ENCODE measurements at regions not wholly inside any gene's neighbourhood (a gene's known extent, or its start where the extent isn't known, plus 50 kb on each side); places are given as distances from the start of the nearest gene placed in this dataset.
"Not testable (repeated sequence)": the region's sequence is repeated elsewhere in the genome, so short reads cannot be mapped to it uniquely, and the experiment has no call there.

DNA sequence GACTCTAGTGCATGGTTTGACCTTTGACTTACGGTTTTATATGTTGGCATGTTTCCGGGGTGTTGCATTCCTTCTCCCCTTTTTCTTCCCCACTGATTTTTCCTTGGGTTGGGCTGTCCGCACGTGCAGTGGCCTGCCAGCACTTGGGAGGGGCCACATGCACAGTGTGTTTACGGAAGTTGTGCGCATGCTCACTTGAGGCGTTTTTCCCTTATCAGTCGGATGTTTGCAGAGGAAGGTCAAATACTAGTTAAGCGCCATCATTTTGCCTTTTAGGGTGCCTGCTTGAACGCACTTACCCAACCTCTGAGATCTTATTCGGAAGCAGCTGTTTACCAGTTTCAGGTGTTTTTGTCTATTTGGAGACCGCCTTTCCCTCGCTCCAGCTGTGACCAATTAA lies 653.9 kb upstream of the AADAT start:
- no peak for DNase-seq (ENCODE audit: low read depth in 4 of 4, low spot score in 3 of 4)

DNA sequence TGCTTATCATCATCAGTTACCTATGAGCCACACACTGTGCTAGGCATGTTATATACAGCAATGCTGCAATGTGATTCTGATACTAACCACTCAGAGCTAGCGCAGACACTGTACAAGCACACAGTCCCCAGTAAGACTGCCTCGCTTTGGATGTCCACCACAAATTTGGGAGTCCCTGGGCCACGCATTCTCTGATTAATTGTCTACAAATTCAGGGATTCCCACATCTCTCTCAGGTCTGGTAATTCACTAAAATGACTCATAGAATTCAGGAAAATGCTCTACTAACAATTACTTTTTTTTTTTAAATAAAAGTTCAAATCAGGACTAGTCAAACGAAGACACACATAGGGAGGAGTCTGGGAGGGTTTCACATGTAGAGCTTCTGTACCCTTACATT lies 652.1 kb upstream of the AADAT start:
- no peak for DNase-seq (ENCODE audit: low read depth in 4 of 4, low spot score in 3 of 4)

DNA sequence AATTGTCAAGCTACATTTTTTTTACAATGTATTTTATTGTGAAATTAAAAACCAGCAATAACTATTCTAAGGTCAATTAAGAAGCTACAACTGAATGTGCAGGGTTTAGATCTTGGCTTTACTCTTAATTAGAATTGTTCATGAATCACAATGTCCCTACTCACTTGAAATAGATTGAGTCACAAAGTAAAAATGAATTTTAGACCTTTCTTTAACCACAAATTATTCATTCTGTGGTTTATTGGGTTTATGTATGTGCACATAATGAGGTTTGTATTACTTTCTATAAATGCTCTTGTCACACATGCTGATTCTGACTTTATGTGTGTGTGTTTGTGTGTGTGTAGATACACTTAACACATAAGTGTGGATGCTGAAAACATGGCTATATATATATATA lies 647.0 kb upstream of the AADAT start:
- DNase-seq (ENCODE audit: low read depth in 4 of 4, low spot score in 3 of 4): no peak

DNA sequence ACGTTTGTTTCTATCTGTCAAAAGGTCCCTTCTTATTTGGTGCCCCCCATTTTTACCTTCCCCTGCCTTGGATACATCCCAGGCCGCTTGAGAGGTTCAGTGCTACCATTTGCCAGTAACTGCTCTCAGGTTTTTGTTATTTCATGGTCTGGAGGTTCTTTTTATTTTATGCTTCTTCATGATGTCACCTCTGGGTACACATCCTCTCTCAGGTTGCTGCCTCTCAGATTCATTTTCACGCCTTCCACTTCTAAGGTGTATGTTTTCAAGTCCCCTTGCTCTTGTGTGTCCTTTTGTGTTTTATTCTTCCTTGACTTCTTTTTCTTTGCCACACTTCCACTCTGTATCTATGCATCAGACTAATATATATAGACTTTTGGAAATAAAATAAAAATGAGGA lies 640.1 kb upstream of the AADAT start:
- no peak for DNase-seq (ENCODE audit: low read depth in 4 of 4, low spot score in 3 of 4)

DNA sequence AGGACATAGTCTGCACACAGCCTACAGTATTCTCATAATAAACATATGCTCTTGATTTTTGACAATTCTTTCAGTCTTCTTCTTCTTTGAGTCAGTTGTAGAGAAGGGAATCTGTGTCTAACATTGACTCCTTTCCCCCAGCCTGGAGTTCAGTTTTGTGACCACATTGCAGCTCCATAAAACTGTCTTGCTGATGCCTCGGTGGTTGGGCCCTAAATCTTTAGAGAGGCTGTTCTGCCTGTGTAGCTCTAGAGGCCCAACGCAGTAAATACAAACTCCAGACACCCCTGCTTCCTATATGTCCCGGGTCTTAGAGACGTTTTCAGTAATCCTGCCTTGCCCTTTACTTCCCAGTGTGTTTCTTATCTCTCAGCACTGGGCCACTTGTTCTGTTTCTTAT lies 639.5 kb upstream of the AADAT start:
- peak; percentile 3 to 15 (median 6) for DNase-seq (ENCODE audit: low read depth in 4 of 4, low spot score in 3 of 4)

DNA sequence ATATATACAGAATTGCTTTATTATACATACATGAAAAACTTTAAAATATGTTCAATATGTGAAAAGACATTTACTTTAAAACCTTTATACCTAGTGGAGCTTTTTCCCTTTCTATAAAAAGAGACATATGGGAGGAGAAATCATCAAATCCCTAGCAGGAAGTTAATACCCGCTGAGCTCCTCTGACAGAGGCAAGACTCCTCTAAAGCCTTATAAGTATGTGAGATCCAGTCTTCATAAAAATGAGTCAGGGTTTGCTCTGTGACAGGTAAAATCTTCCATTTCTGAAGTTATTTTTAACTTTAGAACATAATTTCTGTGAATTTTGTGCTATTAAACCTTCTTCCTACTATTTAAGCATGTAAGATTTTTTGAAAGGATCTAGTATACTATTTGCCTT lies 634.4 kb upstream of the AADAT start:
- DNase-seq (ENCODE audit: low read depth in 4 of 4, low spot score in 3 of 4): no peak

DNA sequence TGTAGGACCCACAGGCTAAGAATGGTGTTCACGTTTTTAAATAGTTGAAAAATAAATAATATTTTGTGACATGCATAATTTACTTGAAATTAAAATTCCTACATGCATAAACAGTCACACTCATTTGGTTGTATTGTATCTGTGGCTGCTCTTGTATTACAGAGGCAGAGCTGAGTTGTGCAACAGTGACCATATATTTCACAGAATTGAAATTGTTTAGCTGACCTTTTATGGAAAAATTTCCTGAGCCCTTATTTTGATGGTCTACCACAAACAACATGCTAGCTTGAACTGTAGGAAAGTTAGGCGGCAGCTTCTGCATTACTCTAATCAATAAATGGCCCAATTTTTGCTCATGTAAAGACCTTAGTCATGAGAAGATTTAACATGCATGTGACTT lies 633.4 kb upstream of the AADAT start:
- no peak for DNase-seq (ENCODE audit: low read depth in 4 of 4, low spot score in 3 of 4)

DNA sequence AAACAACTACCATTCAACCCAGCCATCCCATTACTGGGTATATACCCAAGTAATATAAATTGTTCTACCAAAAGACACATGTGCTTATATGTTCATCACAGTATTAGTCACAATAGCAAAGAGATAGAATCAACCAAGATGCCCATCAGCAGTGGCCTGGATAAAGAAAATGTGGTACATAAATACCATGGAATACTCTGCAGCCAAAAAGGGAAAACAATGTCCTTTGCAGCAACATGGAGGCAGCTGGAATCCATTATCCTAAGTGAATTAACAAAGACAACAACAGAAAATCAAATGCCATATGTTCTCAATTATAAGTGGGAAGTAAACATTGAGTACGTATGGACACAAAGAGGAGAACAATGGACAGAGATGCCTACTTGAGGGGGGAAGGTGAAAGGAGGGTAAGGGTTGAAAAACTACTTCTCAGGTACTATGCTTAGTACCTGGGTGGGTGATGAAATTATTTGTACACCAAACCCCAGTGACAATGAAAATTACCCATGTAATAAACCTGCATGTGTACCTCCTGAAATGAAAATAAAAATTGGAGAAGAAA lies 632.1 kb upstream of the AADAT start:
- DNase-seq (ENCODE audit: low read depth in 4 of 4, low spot score in 3 of 4): no peak

DNA sequence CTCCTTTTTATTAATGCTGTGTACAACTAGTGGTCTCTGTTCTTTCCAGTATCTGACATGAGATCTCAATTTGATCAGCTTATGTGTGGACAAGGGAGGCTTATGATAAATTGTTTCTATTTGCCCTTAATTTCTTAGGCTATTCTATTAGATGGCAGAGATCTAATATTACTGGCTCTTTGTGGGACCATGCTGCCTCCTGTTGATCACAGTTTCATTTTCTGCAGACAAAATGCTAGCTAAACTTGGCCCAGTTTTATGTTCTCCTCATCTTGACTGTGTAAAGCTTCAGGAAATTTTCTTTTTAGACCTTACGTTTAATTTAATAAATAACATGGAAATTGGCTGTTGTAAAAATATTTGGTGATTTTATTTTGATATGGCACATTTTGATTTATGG lies 627.1 kb upstream of the AADAT start:
- DNase-seq (ENCODE audit: low read depth in 4 of 4, low spot score in 3 of 4): no peak

DNA sequence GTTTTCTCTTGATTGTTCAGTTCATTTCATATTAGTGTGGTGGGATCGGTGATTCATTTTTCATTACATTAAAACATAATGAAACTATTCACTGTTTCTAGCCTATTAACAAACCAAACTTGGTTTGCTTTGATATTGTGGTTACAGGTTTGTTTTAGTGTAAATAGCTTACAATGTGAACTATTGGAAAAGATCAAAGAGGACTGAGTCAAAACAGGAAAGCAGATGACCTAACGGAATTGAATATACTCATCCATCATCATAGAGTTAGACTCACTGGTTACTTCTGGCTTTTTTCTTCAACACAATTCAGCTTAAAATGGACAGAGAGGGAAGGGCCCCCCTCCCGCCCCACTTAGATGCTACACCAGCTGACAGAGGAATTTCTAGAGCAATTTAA lies 616.2 kb upstream of the AADAT start:
- DNase-seq (ENCODE audit: low read depth in 4 of 4, low spot score in 3 of 4): no peak

DNA sequence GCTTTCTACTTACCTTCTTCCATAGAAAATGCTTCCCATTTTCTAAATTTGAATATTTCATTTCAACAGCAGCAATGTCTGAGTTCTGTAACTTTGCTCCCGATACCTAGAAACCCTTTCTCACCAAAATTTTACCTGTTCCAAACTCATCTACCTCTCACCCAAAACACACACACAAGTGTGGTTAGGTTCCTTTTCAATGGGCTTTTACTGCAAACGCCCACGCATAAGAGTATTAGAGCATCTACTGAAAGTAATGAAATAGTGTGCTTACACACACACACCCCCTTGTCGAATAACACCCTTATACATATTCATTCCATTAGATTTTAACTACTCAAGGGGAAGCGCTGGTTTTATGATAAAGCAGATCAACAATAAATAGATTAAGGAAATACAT lies 610.3 kb upstream of the AADAT start:
- no peak for DNase-seq (ENCODE audit: low read depth in 4 of 4, low spot score in 3 of 4)

DNA sequence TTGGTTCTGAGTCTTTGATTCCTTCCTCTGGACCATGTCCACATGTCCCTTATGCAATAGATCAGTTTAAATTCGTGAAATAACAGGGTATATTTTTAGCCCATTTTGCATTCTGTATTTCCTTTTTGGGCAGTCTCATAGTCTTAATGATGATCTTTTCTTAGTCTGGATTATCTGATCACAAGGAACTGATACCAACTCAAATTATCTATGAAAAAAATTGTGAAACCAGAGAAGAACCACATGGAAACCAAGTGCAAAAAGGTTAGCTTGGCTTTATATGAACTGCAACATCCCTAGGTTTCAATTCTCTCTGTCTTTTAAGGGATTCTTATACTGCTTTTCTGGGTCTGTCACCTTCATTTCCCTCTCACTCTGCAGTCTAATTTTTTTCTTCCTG lies 608.6 kb upstream of the AADAT start:
- DNase-seq (ENCODE audit: low read depth in 4 of 4, low spot score in 3 of 4): no peak

DNA sequence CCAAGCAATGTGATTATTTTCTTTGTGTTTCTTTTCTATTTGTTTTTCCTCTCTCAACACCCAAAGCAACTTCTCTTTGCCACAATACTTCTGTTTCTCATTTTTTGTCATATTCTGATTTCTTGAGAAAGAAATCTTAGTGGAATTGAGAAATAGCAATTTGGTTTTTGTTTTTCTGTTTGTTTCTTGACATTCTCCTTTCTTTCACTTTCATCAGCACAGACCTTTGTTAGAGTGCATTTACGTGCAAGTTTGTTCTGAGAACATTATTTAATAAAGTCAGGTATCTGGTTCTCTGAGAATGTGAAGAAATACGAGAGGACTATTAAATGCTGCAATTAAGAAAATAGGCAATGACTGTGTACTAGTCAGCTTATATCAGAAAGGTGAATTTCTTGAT lies 608.1 kb upstream of the AADAT start:
- DNase-seq (ENCODE audit: low read depth in 4 of 4, low spot score in 3 of 4): no peak

DNA sequence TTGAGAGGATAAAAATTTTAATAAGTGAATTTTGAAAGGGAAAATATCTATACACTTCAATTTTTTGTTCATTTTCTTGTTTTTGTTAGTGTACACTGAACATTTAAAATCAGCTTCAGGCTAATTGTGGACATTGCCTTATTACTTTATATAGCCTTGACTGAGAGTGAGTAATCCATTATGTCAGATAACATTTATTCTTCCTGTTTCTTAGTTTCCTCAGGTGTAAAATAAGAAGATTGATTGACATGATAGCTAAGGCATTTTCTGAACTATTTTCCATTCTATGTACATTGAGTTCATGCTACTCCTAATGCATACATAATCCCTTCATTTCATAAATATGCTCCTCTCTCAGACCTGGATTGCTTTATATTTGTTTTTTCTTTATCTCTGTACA lies 607.3 kb upstream of the AADAT start:
- no peak for DNase-seq (ENCODE audit: low read depth in 4 of 4, low spot score in 3 of 4)

DNA sequence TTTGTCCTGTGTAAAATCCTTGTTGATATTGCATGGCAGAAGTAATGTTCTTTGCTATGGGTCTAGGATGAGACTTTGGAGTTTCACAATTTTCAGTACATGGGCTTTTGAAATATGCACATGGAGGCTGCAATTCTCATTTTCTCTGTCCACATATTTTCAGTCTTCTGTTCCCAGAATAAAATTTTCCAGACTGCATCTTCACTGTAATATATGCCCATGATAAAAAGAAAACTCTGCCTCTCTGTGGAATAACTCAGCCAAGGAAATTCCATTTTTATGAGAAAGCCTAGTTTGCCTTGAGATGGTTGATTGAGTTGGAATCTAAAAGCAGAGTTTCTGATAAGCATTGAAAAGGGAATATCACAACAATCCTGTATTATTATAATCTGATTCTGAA lies 601.4 kb upstream of the AADAT start:
- no peak for DNase-seq (ENCODE audit: low read depth in 4 of 4, low spot score in 3 of 4)

DNA sequence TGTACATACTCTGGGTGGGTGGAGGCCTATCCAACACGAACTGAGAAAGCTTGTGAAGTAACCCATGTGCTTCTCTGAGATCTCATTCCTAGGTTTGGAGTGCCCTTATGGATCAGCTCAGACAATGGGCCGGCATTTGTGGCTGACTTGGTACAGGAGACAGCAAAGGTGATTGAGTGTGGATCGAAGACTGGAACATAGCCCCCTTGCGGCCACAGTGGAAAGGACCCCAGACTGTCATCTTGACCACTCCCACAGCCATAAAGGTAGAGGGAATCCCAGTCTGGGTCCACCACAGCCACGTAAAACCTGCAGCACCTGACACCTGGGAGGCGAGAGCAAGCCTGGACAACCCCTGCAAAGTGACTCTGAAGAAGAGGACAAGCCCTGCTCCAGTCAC lies 598.0 kb upstream of the AADAT start:
- DNase-seq (ENCODE audit: low read depth in 4 of 4, low spot score in 3 of 4): no peak

DNA sequence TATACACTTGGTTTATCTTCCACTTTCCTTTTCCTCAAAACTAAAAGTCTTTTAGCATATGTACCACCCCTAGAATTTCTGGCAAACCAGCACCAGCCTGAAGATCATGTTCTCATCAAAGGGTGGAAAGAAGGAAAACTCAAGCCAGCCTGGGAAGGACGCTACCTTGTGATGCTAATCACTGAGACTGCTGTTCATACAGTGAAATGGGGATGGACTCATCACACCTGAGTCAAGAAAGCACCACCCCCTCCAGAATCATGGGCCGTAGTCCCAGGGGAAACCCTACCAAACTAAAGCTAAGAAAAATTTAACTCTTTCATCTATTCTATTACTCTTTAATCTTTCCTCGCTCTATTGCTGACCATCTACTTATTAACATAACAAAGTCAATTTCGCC lies 595.9 kb upstream of the AADAT start:
- not testable (repeated sequence) for DNase-seq (ENCODE audit: low read depth in 4 of 4, low spot score in 3 of 4)

DNA sequence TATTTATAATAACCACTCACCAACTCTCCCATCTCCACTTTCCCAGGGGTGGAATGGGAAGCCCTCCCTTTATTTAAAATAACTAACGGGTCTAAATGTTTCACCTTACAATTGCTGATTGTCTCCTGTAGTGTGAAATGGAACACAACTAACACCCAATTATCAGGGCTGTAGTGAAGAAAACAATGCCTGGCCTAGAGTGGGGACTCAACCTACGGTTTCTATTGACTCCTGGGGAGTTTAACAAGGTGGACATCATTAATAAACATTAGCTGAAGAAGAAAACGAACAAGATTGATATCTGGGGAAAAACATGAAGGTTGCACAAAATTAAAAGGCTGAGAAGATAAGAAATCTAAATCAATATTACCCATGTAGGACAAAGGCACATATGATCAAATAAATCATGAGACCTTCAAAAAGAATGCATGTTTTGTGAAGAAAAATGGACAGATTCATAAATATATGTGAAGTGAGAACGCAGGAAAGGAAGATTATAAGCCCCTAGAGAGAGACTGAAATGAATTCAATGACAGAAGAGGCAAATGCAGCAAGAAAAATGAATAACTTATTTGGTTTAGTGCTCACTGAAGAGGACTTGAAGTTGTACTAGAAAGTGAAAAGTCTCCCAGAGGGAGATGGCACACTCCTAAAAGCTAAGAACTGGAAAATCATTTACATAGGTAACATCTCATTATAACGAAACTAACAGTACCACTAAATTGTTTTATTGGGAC lies 593.0 kb upstream of the AADAT start:
- DNase-seq (ENCODE audit: low read depth in 4 of 4, low spot score in 3 of 4): no peak

DNA sequence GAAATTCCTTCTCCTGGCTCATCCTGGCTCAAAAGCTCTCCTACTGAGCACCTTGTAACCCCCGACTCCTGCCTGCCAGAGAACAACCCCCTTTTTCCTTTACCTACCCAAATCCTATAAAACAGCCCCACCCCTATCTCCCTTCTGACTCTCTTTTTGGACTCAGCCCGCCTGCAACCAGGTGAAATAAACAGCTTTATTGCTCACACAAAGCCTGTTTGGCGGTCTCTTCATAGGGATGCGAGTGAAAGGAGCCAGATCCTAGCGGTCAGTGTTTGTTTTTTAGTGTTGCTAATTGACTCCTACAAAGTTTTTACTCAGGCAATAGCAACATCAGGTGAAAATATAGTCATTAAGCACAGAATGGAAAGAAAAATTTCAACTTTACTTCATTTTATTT lies 592.3 kb upstream of the AADAT start:
- not testable (repeated sequence) for DNase-seq (ENCODE audit: low read depth in 4 of 4, low spot score in 3 of 4)

DNA sequence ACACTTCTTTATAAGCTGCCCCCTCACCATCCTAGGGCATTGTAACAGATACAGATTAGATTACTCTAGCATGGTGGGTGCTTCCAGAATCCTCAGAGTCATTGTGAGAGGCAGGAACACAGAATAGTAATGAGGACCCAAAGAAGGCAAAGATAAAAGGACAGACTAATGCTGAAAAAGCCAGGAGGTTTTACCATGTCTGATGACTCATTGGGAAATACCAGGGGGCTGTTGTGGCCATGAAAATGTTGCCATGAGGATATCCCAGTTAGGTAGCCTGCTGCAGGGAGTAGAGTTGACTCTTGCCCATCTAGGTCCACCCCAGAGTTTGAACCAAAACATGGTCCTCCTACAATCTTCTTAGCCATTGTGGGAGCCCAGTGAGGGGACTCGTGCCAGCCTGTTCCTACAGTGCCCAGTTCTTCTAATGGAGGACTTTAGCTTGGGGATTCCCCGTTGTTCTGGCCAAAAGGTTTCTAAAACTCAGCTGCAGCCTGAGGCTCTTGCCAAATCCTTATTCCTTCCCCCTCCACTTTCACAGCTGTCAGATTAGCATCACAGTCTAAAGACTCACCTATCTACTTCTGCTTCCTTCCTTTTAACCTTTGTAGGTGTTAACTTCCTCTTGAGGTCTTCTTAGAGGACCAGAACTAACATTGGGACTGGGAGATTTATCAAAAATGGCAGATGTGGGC lies 586.0 kb upstream of the AADAT start:
- no peak for DNase-seq (ENCODE audit: low read depth in 4 of 4, low spot score in 3 of 4)

DNA sequence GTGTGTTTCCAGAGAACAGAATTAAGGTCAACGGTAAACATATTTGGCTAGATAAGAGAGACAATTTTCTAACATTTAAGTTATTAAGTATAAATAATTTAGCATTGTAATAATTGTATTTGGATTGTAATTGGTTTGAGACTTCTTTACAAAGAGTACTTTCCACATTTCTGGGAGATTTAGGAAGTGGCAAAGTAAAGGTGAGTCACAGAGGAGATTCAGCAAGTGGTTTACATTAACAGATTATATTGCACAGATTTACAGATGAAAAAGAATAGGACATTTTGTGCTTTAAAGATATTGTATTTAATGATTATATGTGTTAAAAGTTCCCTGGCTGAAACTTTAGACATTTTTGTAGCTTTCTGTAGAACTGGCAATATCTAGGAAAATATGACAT lies 584.4 kb upstream of the AADAT start:
- DNase-seq (ENCODE audit: low read depth in 4 of 4, low spot score in 3 of 4): no peak

DNA sequence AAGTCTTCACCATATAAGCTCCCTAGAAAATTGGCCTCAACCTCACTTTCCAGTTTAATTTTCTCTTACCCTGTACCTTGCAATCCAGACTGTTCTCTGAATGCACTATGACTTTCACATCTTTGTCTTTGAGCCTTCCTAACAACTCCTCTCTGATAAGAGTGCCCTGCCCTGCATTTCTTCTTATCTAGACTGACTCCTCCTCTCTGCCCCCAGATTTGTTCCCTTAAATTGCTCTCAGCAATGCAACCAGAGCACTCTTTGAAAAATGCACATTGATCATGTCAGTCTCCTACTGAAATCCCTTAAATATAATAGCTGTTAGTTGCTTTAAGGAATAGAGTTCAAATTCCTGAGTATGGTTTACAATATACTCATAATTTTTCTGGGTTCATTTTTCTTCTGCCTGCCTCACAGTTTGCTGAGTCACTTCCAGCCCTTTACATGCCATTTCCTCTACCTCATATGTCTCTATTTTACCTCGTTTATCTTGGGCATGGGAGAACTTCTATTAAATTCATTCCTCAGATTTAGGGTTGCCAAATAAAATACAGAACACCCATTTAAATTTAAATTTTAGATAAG lies 582.7 kb upstream of the AADAT start:
- DNase-seq (ENCODE audit: low read depth in 4 of 4, low spot score in 3 of 4): no peak
